D721Med (cell line): ENCODE measurements at regions not wholly inside any gene's neighbourhood (a gene's known extent, or its start where the extent isn't known, plus 50 kb on each side); places are given as distances from the start of the nearest gene placed in this dataset.
"Not testable (repeated sequence)": the region's sequence is repeated elsewhere in the genome, so short reads cannot be mapped to it uniquely, and the experiment has no call there.

Experiments used
- DNase-seq: peaks from one replicate; pipeline ENCODE4 v3.0.0; 2011; ENCODE audit warnings: low spot score; ENCODE audit not compliant: insufficient read length
- FAIRE-seq: peaks from 2 replicates; lab custom pipeline; 2011; peaks lifted over from hg19 to GRCh38; lab: Jason Lieb, UNC
- CTCF ChIP-seq: IDR thresholded peaks from 2 replicates; pipeline ENCODE4 v1.5.1; 2012; ENCODE audit warnings: mild to moderate bottlenecking, control low read depth; ENCODE audit not compliant: insufficient read depth; ENCODE audit errors: missing control alignments

- no peak for TF ChIP-seq CTCF
- FAIRE-seq (no peak), DNase-seq (no peak)
These were observed 52.6 kb upstream of the AGA start for GRCh38 chr4:177494791-177495190.

GRCh38 chr4:177495626-177496025 lies 53.4 kb upstream of the AGA start:
- not testable (repeated sequence) for FAIRE-seq, DNase-seq

GRCh38 chr4:177499537-177499936 lies 57.3 kb upstream of the AGA start:
- no peak for FAIRE-seq
- no peak for TF ChIP-seq CTCF
- DNase-seq = no peak

- DNase-seq (no peak), FAIRE-seq (no peak)
- no peak for TF ChIP-seq CTCF
These were observed 63.0 kb upstream of the AGA start for GRCh38 chr4:177505171-177505615.

- FAIRE-seq = no peak
- TF ChIP-seq CTCF = no peak
These were observed 66.4 kb upstream of the AGA start for GRCh38 chr4:177508662-177509061.

GRCh38 chr4:177509226-177509745 lies 67.0 kb upstream of the AGA start:
- FAIRE-seq (no peak), DNase-seq (no peak)
- TF ChIP-seq CTCF = no peak

More at GRCh38 chr4:177508662-177509061, 66.4 kb upstream of the AGA start:
- no peak for DNase-seq

- TF ChIP-seq CTCF = no peak
- FAIRE-seq (no peak), DNase-seq (no peak)
These were observed 69.4 kb upstream of the AGA start for GRCh38 chr4:177511611-177512010.

GRCh38 chr4:177512646-177513045 lies 70.4 kb upstream of the AGA start:
- TF ChIP-seq CTCF = no peak
- DNase-seq = no peak
- no peak for FAIRE-seq
